CD4-positive, alpha-beta T cell treated with Interferon alpha-2 for 1 hour (primary cell): ENCODE measurements at regions not wholly inside any gene's neighbourhood (a gene's known extent, or its start where the extent isn't known, plus 50 kb on each side); places are given as distances from the start of the nearest gene placed in this dataset.

Source experiments
- DNase-seq, 2 donors: peaks; one replicate each; pipeline ENCODE4 v3.0.0-alpha.2; 2020 to 2022

GRCh38 chr12:46442239-46442638 is 69.7 kb upstream of the SLC38A2 start:
- no peak for DNase-seq

- no peak for DNase-seq
Measured at GRCh38 chr12:46439793-46440511, 67.4 kb upstream of the SLC38A2 start.

GRCh38 chr12:46438719-46439319 is 66.2 kb upstream of the SLC38A2 start:
- no peak for DNase-seq

- DNase-seq, result no peak
Measured at GRCh38 chr12:46438256-46438655, 65.7 kb upstream of the SLC38A2 start.

GRCh38 chr12:46437469-46437868 is 64.9 kb upstream of the SLC38A2 start:
- no peak for DNase-seq

GRCh38 chr12:46436747-46437146 is 64.2 kb upstream of the SLC38A2 start:
- no peak for DNase-seq

GRCh38 chr12:46435625-46436024 is 63.1 kb upstream of the SLC38A2 start:
- no peak for DNase-seq

GRCh38 chr12:46435029-46435428 is 62.5 kb upstream of the SLC38A2 start:
- DNase-seq, result no peak

GRCh38 chr12:46433829-46434228 is 61.3 kb upstream of the SLC38A2 start:
- DNase-seq, result no peak

GRCh38 chr12:46432325-46432724 is 59.8 kb upstream of the SLC38A2 start:
- no peak for DNase-seq

- peak; percentile 5 to 23 for DNase-seq
Measured at GRCh38 chr12:46430340-46430948, 57.9 kb upstream of the SLC38A2 start.
